ENCODE measurements at regions not wholly inside any gene's neighbourhood (a gene's known extent, or its start where the extent isn't known, plus 50 kb on each side); places are given as distances from the start of the nearest gene placed in this dataset.

GRCh38 chr12:124426594-124427555 lies 132.0 kb downstream of the RFLNA start:
- no peak overlapping the region for H2BK20ac ChIP-seq (ENCODE audit: low read depth, low read length, poor library complexity, severe bottlenecking)
- no peak overlapping the region for H2AFZ ChIP-seq (ENCODE audit: low read length)
- Mint-ChIP-seq H3K4me3 (no peak overlapping the region), H3K4me1 (peaks cover 10 to 31% of the 10 kb centered on the region in 2 experiments), H3K9me3 (no peaks in the 10 kb centered on the region), H3K36me3 (ENCODE audit: insufficient read depth in 1 of 3, low read depth in 3 of 3) (peaks cover 11 to 67% (median 61%) of the 10 kb centered on the region in 3 experiments; a peak in 6 of 7 replicates), H3K27me3 (ENCODE audit: low read depth) (no peaks in the 10 kb centered on the region), H3K27ac (peak overlapping the region in 2 of 3 experiments; percentile 80 to 85; a peak in 4 of 7 replicates)
- H3K79me2 ChIP-seq (ENCODE audit: insufficient read depth, low read length) = no peaks in the 10 kb centered on the region
- H4K91ac ChIP-seq (ENCODE audit: insufficient read length, low read depth, low read length) = no peak overlapping the region
- H2BK5ac ChIP-seq (ENCODE audit: insufficient read length, low read length) = no peak overlapping the region
- no peak overlapping the region for H3K23ac ChIP-seq (ENCODE audit: insufficient read length, low read depth, low read length)
- H3K9me3 ChIP-seq (ENCODE audit: control insufficient read depth, low read depth, low read length) = no peaks in the 10 kb centered on the region
- H3K27me3 ChIP-seq (ENCODE audit: insufficient read depth, low read length) = no peaks in the 10 kb centered on the region
- no peaks in the 10 kb centered on the region for H3K23me2 ChIP-seq (ENCODE audit: insufficient read length, low read depth, low read length, poor library complexity, severe bottlenecking)
- H3K18ac ChIP-seq (ENCODE audit: insufficient read length, low read depth, low read length) = no peak overlapping the region
- no peak overlapping the region for H2BK12ac ChIP-seq (ENCODE audit: insufficient read length, low read depth, low read length)
- no peak for TF ChIP-seq CTCF (conservative IDR thresholded peaks at IDR 0.05)
- no CpG with 5 or more reads among the region's 42 CpGs for WGBS (ENCODE audit: extremely low coverage, insufficient read length, low lambda C conversion rate)
- H3K4me1 ChIP-seq (ENCODE audit: insufficient read depth, low read length) = no peaks in the 10 kb centered on the region; the same call in 1 of the 2 replicates
- H3K79me1 ChIP-seq (ENCODE audit: insufficient read depth, low read depth, low read length, poor library complexity, severe bottlenecking) = no peaks in the 10 kb centered on the region
- H3K27ac ChIP-seq (ENCODE audit: insufficient read length, low read depth, low read length) = no peak overlapping the region
- no peak overlapping the region for H2AK5ac ChIP-seq (ENCODE audit: insufficient read length, low read length)
- no peak overlapping the region; the same call in 1 of the 2 replicates for H3K14ac ChIP-seq (ENCODE audit: insufficient read depth, low read length)
- H3K9ac ChIP-seq (ENCODE audit: extremely low read depth, insufficient read length, low read length) = no peak overlapping the region
- H4K8ac ChIP-seq (replicated peaks; ENCODE audit: insufficient read length, low read depth, low read length) = no peak overlapping the region
- no peak overlapping the region for H2BK15ac ChIP-seq (ENCODE audit: low read depth, low read length)
- peaks cover 2% of the 10 kb centered on the region for H4K20me1 ChIP-seq (ENCODE audit: control insufficient read depth, insufficient read depth, insufficient read length)
- H3T11ph ChIP-seq (ENCODE audit: low read length) = no peak overlapping the region
- no peak overlapping the region for H2BK120ac ChIP-seq (ENCODE audit: low read depth, low read length, poor library complexity, severe bottlenecking)
- DNase-seq = no peak
- no peak overlapping the region for H3K4me2 ChIP-seq (ENCODE audit: insufficient read depth, insufficient read length, low read length)
- H4K5ac ChIP-seq (ENCODE audit: insufficient read length, low read depth, low read length) = no peak overlapping the region
- H3K56ac ChIP-seq (ENCODE audit: insufficient read length, low read depth, low read length) = no peak overlapping the region
- H3K4ac ChIP-seq (ENCODE audit: low read depth, low read length) = no peak overlapping the region

Data from H9 (cell line).